Liver (tissue), 3 donors: ENCODE measurements at regions not wholly inside any gene's neighbourhood (a gene's known extent, or its start where the extent isn't known, plus 50 kb on each side); places are given as distances from the start of the nearest gene placed in this dataset.

Experiments used
- ATF3 ChIP-seq: IDR thresholded peaks from 2 replicates; pipeline ENCODE4 v1.6.1; 2016; ENCODE audit warnings: antibody characterized with exemption
- CTCF ChIP-seq: fragments of 150-350 bp; IDR thresholded peaks from 2 replicates; pipeline ENCODE4 v1.5.1; 2017; ENCODE audit warnings: improper control_type of control experiment, low read depth, low read length; ENCODE audit not compliant: missing input control
- EGR1 ChIP-seq, 2 donors: IDR thresholded peaks; 2 replicates each; pipeline ENCODE4 v1.6.1; 2016 to 2018; ENCODE audit warnings: antibody characterized with exemption in 2 of 2, low read depth in 2 of 2
- FOXA1 ChIP-seq: IDR thresholded peaks from 2 replicates; pipeline ENCODE4 v1.6.1; 2016; ENCODE audit warnings: antibody characterized with exemption
- GABPA ChIP-seq, 2 donors: IDR thresholded peaks in 1 of 2; conservative IDR thresholded peaks in 1 of 2; 2 replicates each; pipeline ENCODE4 v1.6.1; 2016; ENCODE audit warnings: antibody characterized with exemption in 2 of 2, mild to moderate bottlenecking in 1 of 2, moderate library complexity in 1 of 2
- HNF4G ChIP-seq: IDR thresholded peaks from 2 replicates; pipeline ENCODE4 v1.6.1; 2016; ENCODE audit warnings: antibody characterized with exemption
- JUND ChIP-seq, 2 donors: IDR thresholded peaks; 2 replicates each; pipeline ENCODE4 v1.6.1; 2016; ENCODE audit warnings: antibody characterized with exemption in 2 of 2
- MAX ChIP-seq: IDR thresholded peaks from 2 replicates; pipeline ENCODE4 v1.6.1; 2016; ENCODE audit warnings: antibody characterized with exemption
- RAD21 ChIP-seq, 2 donors: IDR thresholded peaks; 2 replicates each; pipeline ENCODE4 v1.6.1; 2016; ENCODE audit warnings: antibody characterized with exemption in 2 of 2, mild to moderate bottlenecking in 2 of 2
- REST ChIP-seq: IDR thresholded peaks from 2 replicates; pipeline ENCODE4 v1.6.1; 2016; ENCODE audit warnings: antibody characterized with exemption, mild to moderate bottlenecking
- SP1 ChIP-seq: IDR thresholded peaks from 2 replicates; pipeline ENCODE4 v1.6.1; 2018; ENCODE audit warnings: antibody characterized with exemption, mild to moderate bottlenecking
- YY1 ChIP-seq: IDR thresholded peaks from 2 replicates; pipeline ENCODE4 v1.6.1; 2016; ENCODE audit warnings: antibody characterized with exemption, mild to moderate bottlenecking
- donor health status: healthy.
- donor health status: healthy.

- TF ChIP-seq JUND (IDR thresholded peaks at IDR 0.05) (no peak), CTCF (no peak), SP1 (no peak), GABPA (IDR thresholded peaks at IDR 0.05 in 1 of 2, conservative IDR thresholded peaks at IDR 0.05 in 1 of 2) (no peak), RAD21 (IDR thresholded peaks at IDR 0.05) (no peak), EGR1 (IDR thresholded peaks at IDR 0.05; ENCODE audit: low read depth in 2 of 2) (no peak), ATF3 (no peak), MAX (no peak), REST (no peak), YY1 (no peak), FOXA1 (no peak), HNF4G (no peak)
These were observed 513.0 kb upstream of the ADAMTS16 start for GRCh38 chr5:4627131-4627530.
